GM04504 (cell line): ENCODE measurements at regions not wholly inside any gene's neighbourhood (a gene's known extent, or its start where the extent isn't known, plus 50 kb on each side); places are given as distances from the start of the nearest gene placed in this dataset.
"Not testable (repeated sequence)": the region's sequence is repeated elsewhere in the genome, so short reads cannot be mapped to it uniquely, and the experiment has no call there.

Experiments
- DNase-seq: peaks from one replicate; pipeline ENCODE4 v3.0.0-alpha.2; 2012; ENCODE audit warnings: low read depth

GRCh38 chr2:89960570-89960969 lies 1269.1 kb downstream of the RPIA start:
- not testable (repeated sequence) for DNase-seq

GRCh38 chr2:89968567-89968966 lies 1277.1 kb downstream of the RPIA start:
- not testable (repeated sequence) for DNase-seq

- not testable (repeated sequence) for DNase-seq
Measured at GRCh38 chr2:89969190-89969589, 1277.7 kb downstream of the RPIA start.

- peak; percentile 59 for DNase-seq
Measured at GRCh38 chr2:89973849-89974248, 1282.4 kb downstream of the RPIA start.

GRCh38 chr2:89979826-89980537 lies 1288.5 kb downstream of the RPIA start:
- not testable (repeated sequence) for DNase-seq

- not testable (repeated sequence) for DNase-seq
Measured at GRCh38 chr2:89982246-89982645, 1290.8 kb downstream of the RPIA start.

GRCh38 chr2:89985650-89986049 lies 1294.2 kb downstream of the RPIA start:
- DNase-seq = not testable (repeated sequence)

GRCh38 chr2:89986532-89986931 lies 1295.1 kb downstream of the RPIA start:
- DNase-seq = not testable (repeated sequence)

GRCh38 chr2:89996779-89997178 lies 1305.3 kb downstream of the RPIA start:
- DNase-seq = not testable (repeated sequence)

- DNase-seq = not testable (repeated sequence)
Measured at GRCh38 chr2:90004553-90004952, 1313.1 kb downstream of the RPIA start.

GRCh38 chr2:90010442-90011100 lies 1319.1 kb downstream of the RPIA start:
- not testable (repeated sequence) for DNase-seq

GRCh38 chr2:90011101-90011443 lies 1319.6 kb downstream of the RPIA start:
- not testable (repeated sequence) for DNase-seq

- not testable (repeated sequence) for DNase-seq
Measured at GRCh38 chr2:90019908-90020307, 1328.4 kb downstream of the RPIA start.

- not testable (repeated sequence) for DNase-seq
Measured at GRCh38 chr2:90021234-90021633, 1329.8 kb downstream of the RPIA start.

- DNase-seq = not testable (repeated sequence)
Measured at GRCh38 chr2:90027231-90027643, 1335.8 kb downstream of the RPIA start.

GRCh38 chr2:90028381-90029079 lies 1337.1 kb downstream of the RPIA start:
- not testable (repeated sequence) for DNase-seq

- not testable (repeated sequence) for DNase-seq
Measured at GRCh38 chr2:90029080-90029428, 1337.6 kb downstream of the RPIA start.

GRCh38 chr2:90032269-90032668 lies 1340.8 kb downstream of the RPIA start:
- not testable (repeated sequence) for DNase-seq

GRCh38 chr2:90036335-90036734 lies 1344.9 kb downstream of the RPIA start:
- DNase-seq = not testable (repeated sequence)

- DNase-seq = not testable (repeated sequence)
Measured at GRCh38 chr2:90039093-90039492, 1347.6 kb downstream of the RPIA start.

GRCh38 chr2:90047776-90048175 lies 1356.3 kb downstream of the RPIA start:
- not testable (repeated sequence) for DNase-seq

- DNase-seq = not testable (repeated sequence)
Measured at GRCh38 chr2:90052113-90052631, 1360.7 kb downstream of the RPIA start.
